PC-9 (cell line): ENCODE measurements at regions not wholly inside any gene's neighbourhood (a gene's known extent, or its start where the extent isn't known, plus 50 kb on each side); places are given as distances from the start of the nearest gene placed in this dataset.

Source experiments
- BruUV-seq: library from RNA; stranded (reverse); fragments of 400-500 nt; replicated peaks from 2 replicates; lab custom pipeline; 2021; lab: Mats Ljungman, UMichigan
- CTCF ChIA-PET: fragments of 300-600 bp; sonication (Branson Sonifier 250); formaldehyde crosslinking; loops from one replicate; lab custom pipeline; 2022; ENCODE audit warnings: antibody characterized with exemption; lab: Charles Lee
- POLR2A ChIA-PET: fragments of 300-600 bp; sonication (Branson Sonifier 250); formaldehyde crosslinking; loops from one replicate; lab custom pipeline; 2022; ENCODE audit warnings: antibody characterized with exemption; ENCODE audit not compliant: unreplicated experiment; lab: Charles Lee
- DNase-seq, 2 experiments: peaks; one replicate each; pipeline versions ENCODE4 v3.0.0 to v3.0.0-alpha.2; 2015 to 2022; ENCODE audit warnings: mixed read lengths in 1 of 2
- H2AFZ ChIP-seq: fragments of 200-600 bp; sonication (generic); 2 replicates; pipeline ENCODE4 v1.8.1; 2017; ENCODE audit warnings: antibody characterized with exemption
- H3F3A ChIP-seq: fragments of 200-600 bp; sonication (generic); 2 replicates; pipeline ENCODE4 v1.8.1; 2017; ENCODE audit warnings: antibody characterized with exemption, mild to moderate bottlenecking, low read depth; ENCODE audit not compliant: insufficient read depth
- H3K27ac ChIP-seq: fragments of 200-600 bp; sonication (generic); 2 replicates; pipeline ENCODE4 v1.6.1; 2016; ENCODE audit warnings: mixed run types
- H3K27me3 ChIP-seq: fragments of 200-600 bp; sonication (generic); 2 replicates; pipeline ENCODE4 v1.6.1; 2016; ENCODE audit warnings: low read depth, mixed run types; ENCODE audit not compliant: insufficient read depth
- H3K36me3 ChIP-seq: fragments of 200-600 bp; sonication (generic); 2 replicates; pipeline ENCODE4 v1.6.1; 2016; ENCODE audit warnings: low read depth, mixed run types
- H3K4me1 ChIP-seq: fragments of 200-600 bp; sonication (generic); replicated peaks from 2 replicates; pipeline ENCODE4 v1.6.1; 2016; ENCODE audit warnings: mixed run types; ENCODE audit not compliant: insufficient read depth
- H3K4me2 ChIP-seq: fragments of 200-600 bp; sonication (generic); 2 replicates; pipeline ENCODE4 v1.6.1; 2017; ENCODE audit warnings: mixed run types
- H3K4me3 ChIP-seq: fragments of 200-600 bp; sonication (generic); 2 replicates; pipeline ENCODE4 v1.6.1; 2016; ENCODE audit warnings: mixed run types
- H3K79me2 ChIP-seq: fragments of 200-600 bp; sonication (generic); 2 replicates; pipeline ENCODE4 v1.6.1; 2017; ENCODE audit warnings: low read depth, mixed run types
- H3K9me2 ChIP-seq: fragments of 200-600 bp; sonication (generic); 2 replicates; pipeline ENCODE4 v1.8.1; 2017; ENCODE audit warnings: mild to moderate bottlenecking; ENCODE audit not compliant: insufficient read depth
- H3K9me3 ChIP-seq: fragments of 200-600 bp; sonication (generic); 2 replicates; pipeline ENCODE4 v1.8.1; 2016; ENCODE audit warnings: low read depth; ENCODE audit not compliant: insufficient read depth
- H4K20me1 ChIP-seq: fragments of 200-600 bp; sonication (generic); 2 replicates; pipeline ENCODE4 v1.8.1; 2017; ENCODE audit not compliant: insufficient read depth
- CTCF ChIP-seq: fragments of 200-600 bp; sonication (generic); conservative IDR thresholded peaks from 2 replicates; pipeline ENCODE4 v1.6.1; 2017; ENCODE audit warnings: mixed run types, antibody characterized with exemption, mild to moderate bottlenecking, moderate library complexity
- EZH2 ChIP-seq: fragments of 200-600 bp; sonication (generic); IDR thresholded peaks from 2 replicates; pipeline ENCODE4 v1.8.0; 2017; ENCODE audit warnings: antibody characterized with exemption, low read depth
- intact Hi-C: fragments of 100-400 bp; cut with micrococcal nuclease; formaldehyde crosslinking; loops from one replicate; pipeline ENCODE4 v1.10.0; 2022; ENCODE audit not compliant: unreplicated experiment

- no peak overlapping the region for H3K4me2 ChIP-seq
- TF ChIP-seq CTCF = no peak
- TF ChIP-seq EZH2 = no peak
- no peaks in the 10 kb centered on the region for H3K9me3 ChIP-seq
- no peak overlapping the region for H3K27ac ChIP-seq
- CTCF ChIA-PET = no interaction called here
- H3K27me3 ChIP-seq = no peaks in the 10 kb centered on the region
- H3K79me2 ChIP-seq = no peaks in the 10 kb centered on the region
- H3K4me1 ChIP-seq = peaks cover 5% of the 10 kb centered on the region
- no TSS peak for BruUV-seq
- intact Hi-C loops = no loop called here
- no peak for DNase-seq
- no peaks in the 10 kb centered on the region for H3K36me3 ChIP-seq
- POLR2A ChIA-PET = no interaction called here
- H3F3A ChIP-seq = no peaks in the 10 kb centered on the region
- no peak overlapping the region for H2AFZ ChIP-seq
- no peaks in the 10 kb centered on the region for H4K20me1 ChIP-seq
- H3K9me2 ChIP-seq = no peaks in the 10 kb centered on the region
- H3K4me3 ChIP-seq = no peak overlapping the region
Observed at GRCh38 chr6:85275338-85275985, 174.4 kb upstream of the NT5E start.

- no peaks in the 10 kb centered on the region for H3F3A ChIP-seq
- no peaks in the 10 kb centered on the region for H3K79me2 ChIP-seq
- no peaks in the 10 kb centered on the region for H3K27me3 ChIP-seq
- H3K4me2 ChIP-seq = no peak overlapping the region
- ChIA-PET POLR2A (no interaction called here), CTCF (no interaction called here)
- H3K9me3 ChIP-seq = no peaks in the 10 kb centered on the region
- no peak overlapping the region for H3K4me3 ChIP-seq
- no peak overlapping the region for H2AFZ ChIP-seq
- intact Hi-C loops = no loop called here
- TF ChIP-seq CTCF (no peak), EZH2 (no peak)
- BruUV-seq = no TSS peak
- no peaks in the 10 kb centered on the region for H4K20me1 ChIP-seq
- H3K36me3 ChIP-seq = no peaks in the 10 kb centered on the region
- no peaks in the 10 kb centered on the region for H3K9me2 ChIP-seq
- H3K4me1 ChIP-seq = peaks cover 18% of the 10 kb centered on the region
- no peak for DNase-seq
- no peak overlapping the region for H3K27ac ChIP-seq
Observed at GRCh38 chr6:85273870-85274269, 176.0 kb upstream of the NT5E start.

GRCh38 chr6:85273046-85273445 is 176.8 kb upstream of the NT5E start:
- ChIA-PET POLR2A (no interaction called here), CTCF (no interaction called here)
- Histone ChIP-seq H3K27me3 (no peaks in the 10 kb centered on the region), H3F3A (no peaks in the 10 kb centered on the region), H3K4me3 (no peak overlapping the region), H3K79me2 (no peaks in the 10 kb centered on the region), H3K9me2 (no peaks in the 10 kb centered on the region), H3K4me1 (peaks cover 18% of the 10 kb centered on the region), H3K9me3 (no peaks in the 10 kb centered on the region), H4K20me1 (no peaks in the 10 kb centered on the region), H3K36me3 (no peaks in the 10 kb centered on the region), H2AFZ (no peak overlapping the region), H3K4me2 (no peak overlapping the region), H3K27ac (no peak overlapping the region)
- no peak for DNase-seq
- no TSS peak for BruUV-seq
- intact Hi-C loops = no loop called here
- TF ChIP-seq EZH2 = no peak
- TF ChIP-seq CTCF = no peak
